Lung (tissue), 11 donors: ENCODE measurements at regions not wholly inside any gene's neighbourhood (a gene's known extent, or its start where the extent isn't known, plus 50 kb on each side); places are given as distances from the start of the nearest gene placed in this dataset.

Source experiments
- ATAC-seq: fragments of 200-7000 bp; cut with Tn5 transposase; one replicate; pipeline ENCODE4 v1.9.1; 2020; ENCODE audit warnings: moderate number of reproducible peaks; ENCODE audit not compliant: insufficient read depth, low FRiP score
- DNase-seq, 3 donors: peaks; one replicate each; pipeline ENCODE4 v3.0.0-alpha.2; 2013 to 2017
- H3K27ac ChIP-seq, 2 donors: one replicate each; pipeline ENCODE4 v1.5.1; 2013; ENCODE audit warnings: mild to moderate bottlenecking in 2 of 2, moderate library complexity in 2 of 2, control low read depth in 1 of 2, inconsistent platforms in 1 of 2, low read depth in 1 of 2, low read length in 1 of 2
- H3K27me3 ChIP-seq, 3 donors: one replicate each; pipeline ENCODE4 v1.5.1; 2013; ENCODE audit warnings: low read length in 2 of 3; ENCODE audit not compliant: control insufficient read depth in 3 of 3, insufficient read depth in 3 of 3
- H3K36me3 ChIP-seq, 4 donors: one replicate each; pipeline ENCODE4 v1.5.1; 2013; ENCODE audit warnings: low read length in 4 of 4, mild to moderate bottlenecking in 1 of 4, moderate library complexity in 1 of 4; ENCODE audit not compliant: control insufficient read depth in 4 of 4, insufficient read depth in 4 of 4
- H3K4me1 ChIP-seq, 5 donors: one replicate each; pipeline ENCODE4 v1.5.1; 2013; ENCODE audit warnings: low read length in 5 of 5, mild to moderate bottlenecking in 2 of 5, moderate library complexity in 1 of 5; ENCODE audit not compliant: control insufficient read depth in 5 of 5, insufficient read depth in 5 of 5
- H3K4me3 ChIP-seq: one replicate; pipeline ENCODE4 v1.5.1; 2013; ENCODE audit warnings: mild to moderate bottlenecking, control low read depth, moderate library complexity
- H3K9ac ChIP-seq, 2 donors: one replicate each; pipeline ENCODE4 v1.5.1; 2013; ENCODE audit warnings: low read length in 2 of 2, control low read depth in 1 of 2; ENCODE audit not compliant: insufficient read depth in 1 of 2
- H3K9me3 ChIP-seq, 4 donors: one replicate each; pipeline ENCODE4 v1.5.1; 2013; ENCODE audit warnings: low read length in 3 of 4, mild to moderate bottlenecking in 1 of 4, moderate library complexity in 1 of 4; ENCODE audit not compliant: control insufficient read depth in 4 of 4, insufficient read depth in 3 of 4
- WGBS, 2 donors: extraction: QIAGEN DNeasy Blood & Tissue Kit; methylation state at CpG; one replicate each; pipeline ENCODE4 v1.1.7; 2013; 5-methylcytosine and 5-hydroxymethylcytosine counted together
- TF ChIP-seq, protein P1 (sequence below): IDR thresholded peaks from 2 replicates; pipeline ENCODE4 v1.5.1; 2012; ENCODE audit warnings: mild to moderate bottlenecking; ENCODE audit errors: control extremely low read depth, extremely low read depth
- donor health status: control.
- donor health status: control.
- donor health status: Bipolar disorder and iron deficiency.
- donor health status: healthy.
- donor health status: DM: yes; HTN: yes; CAD: no.

- H3K36me3 ChIP-seq = no peaks in the 10 kb centered on the region
- no peak overlapping the region for H3K27ac ChIP-seq
- DNase-seq (no peak), ATAC-seq (no peak)
- H3K9ac ChIP-seq = no peak overlapping the region
- TF ChIP-seq, protein P1, sequence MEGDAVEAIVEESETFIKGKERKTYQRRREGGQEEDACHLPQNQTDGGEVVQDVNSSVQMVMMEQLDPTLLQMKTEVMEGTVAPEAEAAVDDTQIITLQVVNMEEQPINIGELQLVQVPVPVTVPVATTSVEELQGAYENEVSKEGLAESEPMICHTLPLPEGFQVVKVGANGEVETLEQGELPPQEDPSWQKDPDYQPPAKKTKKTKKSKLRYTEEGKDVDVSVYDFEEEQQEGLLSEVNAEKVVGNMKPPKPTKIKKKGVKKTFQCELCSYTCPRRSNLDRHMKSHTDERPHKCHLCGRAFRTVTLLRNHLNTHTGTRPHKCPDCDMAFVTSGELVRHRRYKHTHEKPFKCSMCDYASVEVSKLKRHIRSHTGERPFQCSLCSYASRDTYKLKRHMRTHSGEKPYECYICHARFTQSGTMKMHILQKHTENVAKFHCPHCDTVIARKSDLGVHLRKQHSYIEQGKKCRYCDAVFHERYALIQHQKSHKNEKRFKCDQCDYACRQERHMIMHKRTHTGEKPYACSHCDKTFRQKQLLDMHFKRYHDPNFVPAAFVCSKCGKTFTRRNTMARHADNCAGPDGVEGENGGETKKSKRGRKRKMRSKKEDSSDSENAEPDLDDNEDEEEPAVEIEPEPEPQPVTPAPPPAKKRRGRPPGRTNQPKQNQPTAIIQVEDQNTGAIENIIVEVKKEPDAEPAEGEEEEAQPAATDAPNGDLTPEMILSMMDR = no peak
- H3K9me3 ChIP-seq = no peaks in the 10 kb centered on the region
- no peak overlapping the region for H3K4me3 ChIP-seq
- H3K4me1 ChIP-seq = peaks cover 0 to 16% (median 9%) of the 10 kb centered on the region in 5 donors
- no peaks in the 10 kb centered on the region for H3K27me3 ChIP-seq
- 29 to 34% methylated on average over 14 of the region's 14 CpGs for WGBS, 2 donors
Observed at GRCh38 chr13:103282571-103283450, 216.6 kb upstream of the SLC10A2 start.

DNA sequence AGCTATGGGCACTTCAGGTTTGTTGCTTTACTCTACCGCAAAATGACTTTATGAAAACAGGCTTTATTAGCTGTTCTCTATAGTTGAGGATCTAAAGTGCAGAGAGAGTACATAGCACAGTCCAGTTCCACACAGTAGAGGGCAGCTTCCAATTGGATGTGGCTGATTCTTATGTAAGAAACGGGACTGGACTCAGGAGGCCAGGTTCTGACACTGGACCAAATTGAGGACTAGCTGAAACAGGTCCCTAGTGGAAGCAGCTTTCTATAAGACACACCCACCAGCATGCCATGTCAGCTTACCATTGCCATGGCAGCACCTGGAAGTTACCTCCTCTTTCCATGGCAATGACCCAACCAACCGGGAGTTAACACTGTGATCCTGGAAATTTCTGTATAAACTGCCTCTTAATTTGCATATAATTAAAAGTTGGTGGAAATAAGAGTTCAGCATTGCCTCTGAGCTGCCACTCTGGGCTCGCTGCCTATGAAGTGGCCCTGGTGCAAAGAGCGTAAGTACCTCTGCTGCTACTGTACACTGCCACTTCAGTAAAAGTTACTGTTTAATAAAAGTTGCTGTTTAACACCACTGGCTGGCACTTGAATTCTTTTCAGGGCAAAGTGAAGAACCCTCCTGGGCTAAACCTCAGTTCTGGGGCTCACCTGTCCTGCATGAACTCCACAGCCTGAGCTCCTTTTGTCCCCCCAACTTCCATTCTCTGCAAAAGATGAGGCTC is 211.9 kb upstream of the SLC10A2 start:
- ATAC-seq = no peak
- Histone ChIP-seq H3K9me3 (no peaks in the 10 kb centered on the region), H3K27me3 (no peaks in the 10 kb centered on the region), H3K27ac (no peak overlapping the region), H3K9ac (no peak overlapping the region), H3K36me3 (no peaks in the 10 kb centered on the region), H3K4me3 (no peak overlapping the region), H3K4me1 (peaks cover 0 to 8% (median 4%) of the 10 kb centered on the region in 5 donors)
- TF ChIP-seq, protein P1 = no peak
- WGBS, 2 donors = 61 to 69% methylated on average over 5 of the region's 5 CpGs
- DNase-seq = peak in 2 of 3 donors; percentile 20 to 65

DNA sequence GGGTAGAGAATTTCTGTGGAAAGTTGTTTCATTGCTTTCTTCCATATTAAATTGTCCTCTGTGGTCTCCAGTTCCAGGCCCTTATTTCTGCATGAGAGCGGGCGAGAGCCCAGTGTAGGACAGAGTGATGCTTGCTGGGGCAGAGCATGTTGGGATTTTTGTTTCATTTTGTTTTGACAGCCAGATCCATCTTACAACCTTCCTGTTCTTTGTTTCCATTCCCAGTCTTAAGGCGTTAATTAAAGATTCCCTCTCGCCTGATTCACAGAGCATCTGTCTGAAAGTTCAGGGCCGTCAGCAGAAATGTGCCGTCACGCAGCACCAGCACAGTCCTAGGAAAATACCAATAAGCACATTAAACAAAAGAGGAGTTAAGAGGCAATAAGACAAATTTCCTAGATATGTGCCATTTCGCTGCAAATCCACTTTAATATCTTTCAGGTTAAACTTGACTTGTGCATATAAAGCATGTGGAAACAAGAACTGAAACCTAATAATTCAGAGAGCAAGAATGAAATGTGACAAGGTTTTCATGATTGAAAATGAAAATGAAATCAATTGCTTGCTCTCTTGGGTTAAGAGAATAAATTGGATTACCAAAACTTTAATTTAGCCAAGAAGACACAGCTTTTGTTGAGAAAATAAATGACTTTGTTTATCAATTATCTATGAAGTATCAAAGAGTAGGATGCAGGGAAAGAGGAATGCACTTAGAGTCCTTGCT is 210.7 kb upstream of the SLC10A2 start:
- DNase-seq = no peak
- TF ChIP-seq, protein P1 = no peak
- H3K36me3 ChIP-seq = no peaks in the 10 kb centered on the region
- peaks cover 0 to 4% (median 0%) of the 10 kb centered on the region in 5 donors for H3K4me1 ChIP-seq
- no peak overlapping the region for H3K4me3 ChIP-seq
- no peak for ATAC-seq
- no peaks in the 10 kb centered on the region for H3K9me3 ChIP-seq
- H3K27me3 ChIP-seq = no peaks in the 10 kb centered on the region
- H3K27ac ChIP-seq = no peak overlapping the region
- H3K9ac ChIP-seq = no peak overlapping the region
- 81 to 86% methylated on average over 8 of the region's 8 CpGs for WGBS, 2 donors
